ENCODE measurements at regions not wholly inside any gene's neighbourhood (a gene's known extent, or its start where the extent isn't known, plus 50 kb on each side); places are given as distances from the start of the nearest gene placed in this dataset.
"Not testable (repeated sequence)": the region's sequence is repeated elsewhere in the genome, so short reads cannot be mapped to it uniquely, and the experiment has no call there.

DNA sequence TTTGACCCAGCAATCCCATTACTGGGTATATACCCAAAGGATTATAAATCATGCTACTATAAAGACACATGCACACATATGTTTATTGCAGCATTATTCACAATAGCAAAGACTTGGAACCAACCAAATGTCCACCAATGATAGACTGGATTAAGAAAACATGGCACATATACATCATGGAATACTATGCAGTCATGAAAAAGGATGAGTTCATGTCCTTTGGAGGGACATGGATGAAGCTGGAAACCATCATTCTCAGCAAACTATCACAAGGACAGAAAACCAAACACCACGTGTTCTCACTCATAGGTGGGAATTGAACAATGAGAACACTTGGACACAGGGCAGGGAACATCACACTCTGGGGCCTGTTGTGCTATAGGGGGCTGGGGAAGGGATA is 326.9 kb downstream of the INSIG2 start:
- ATAC-seq (ENCODE audit: poor library complexity); DNase-seq; intact Hi-C loops (cut with DNase I): not testable (repeated sequence)

DNA sequence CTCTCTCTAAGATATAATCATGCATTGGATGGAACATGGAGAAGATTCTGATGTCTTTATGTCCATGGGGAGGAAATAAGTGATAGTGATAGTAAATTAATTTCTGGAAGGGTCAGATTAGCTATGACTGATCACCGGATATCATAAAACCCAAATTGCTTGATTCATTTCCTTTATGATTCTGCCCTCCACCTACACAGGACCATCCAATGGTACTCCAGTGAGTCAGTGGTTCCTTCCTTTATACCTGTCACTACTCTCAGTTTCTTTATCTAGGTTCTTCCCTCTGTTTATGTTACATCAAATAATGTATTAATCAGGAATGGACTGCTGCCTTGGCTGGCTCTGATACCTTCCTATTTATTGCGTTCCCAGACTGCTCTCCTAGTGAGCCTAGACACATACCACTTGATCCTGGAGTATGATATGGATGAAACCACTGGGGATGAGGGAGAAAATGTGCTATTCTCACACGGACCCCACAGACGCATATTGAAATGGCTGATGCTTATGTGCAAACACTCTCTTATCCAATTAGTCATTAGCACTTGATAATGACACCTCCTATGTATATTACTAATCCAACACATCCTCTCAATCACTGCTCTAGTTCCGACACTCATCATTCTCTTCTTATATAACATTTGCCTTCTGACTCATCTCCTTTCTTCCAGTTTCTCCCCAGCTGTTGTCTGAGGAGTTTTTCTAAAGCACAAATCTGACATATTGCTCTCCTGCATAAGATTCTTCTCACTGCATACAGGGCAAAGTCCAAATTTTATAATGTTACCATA is 315.6 kb downstream of the INSIG2 start:
- no peak for ATAC-seq (ENCODE audit: poor library complexity)
- DNase-seq, result no peak
- intact Hi-C loops (cut with DNase I), result no loop called here

DNA sequence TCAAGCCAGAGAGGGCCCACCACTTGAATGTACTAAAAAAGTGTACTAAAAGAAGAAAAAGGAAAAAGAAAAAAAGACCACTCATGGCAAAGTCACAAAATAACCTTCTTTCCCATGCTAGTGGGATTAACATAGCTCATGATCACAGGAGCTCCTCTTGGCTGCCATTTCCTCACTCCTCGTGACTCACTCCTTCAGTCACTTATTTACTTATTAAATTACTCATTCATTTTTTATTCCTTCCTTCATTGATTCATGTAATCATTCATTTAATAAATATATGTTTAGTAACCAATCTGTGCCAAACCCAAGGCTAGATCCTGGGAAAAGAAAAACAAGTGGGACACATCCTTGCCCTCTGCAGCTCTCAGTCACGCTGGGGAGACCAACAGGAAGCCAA is 300.5 kb downstream of the INSIG2 start:
- no peak for ATAC-seq (ENCODE audit: poor library complexity)
- intact Hi-C loops (cut with DNase I), result no loop called here

DNA sequence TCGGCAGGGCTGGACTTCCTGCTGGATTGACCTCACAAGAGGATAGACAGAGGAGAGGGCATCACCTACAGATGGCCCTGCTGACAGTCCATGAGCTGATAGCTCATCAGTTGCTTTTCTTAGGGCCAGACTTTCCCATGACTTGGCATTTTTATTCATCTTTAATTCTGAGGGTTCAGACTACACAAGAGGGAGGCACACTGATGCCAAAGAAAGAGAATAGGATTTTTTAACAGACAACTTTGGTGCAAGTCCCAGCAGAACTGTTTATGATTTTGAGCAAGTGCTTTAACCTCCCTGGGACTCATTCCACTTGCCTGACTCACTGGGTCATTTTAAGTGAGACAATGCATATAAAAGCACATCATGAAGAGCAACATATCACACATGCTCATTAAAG is 299.2 kb downstream of the INSIG2 start:
- intact Hi-C loops (cut with DNase I), result no loop called here
- DNase-seq (no peak), ATAC-seq (ENCODE audit: poor library complexity) (no peak)

More for the DNA sequence above, 300.5 kb downstream of the INSIG2 start:
- no peak for DNase-seq

DNA sequence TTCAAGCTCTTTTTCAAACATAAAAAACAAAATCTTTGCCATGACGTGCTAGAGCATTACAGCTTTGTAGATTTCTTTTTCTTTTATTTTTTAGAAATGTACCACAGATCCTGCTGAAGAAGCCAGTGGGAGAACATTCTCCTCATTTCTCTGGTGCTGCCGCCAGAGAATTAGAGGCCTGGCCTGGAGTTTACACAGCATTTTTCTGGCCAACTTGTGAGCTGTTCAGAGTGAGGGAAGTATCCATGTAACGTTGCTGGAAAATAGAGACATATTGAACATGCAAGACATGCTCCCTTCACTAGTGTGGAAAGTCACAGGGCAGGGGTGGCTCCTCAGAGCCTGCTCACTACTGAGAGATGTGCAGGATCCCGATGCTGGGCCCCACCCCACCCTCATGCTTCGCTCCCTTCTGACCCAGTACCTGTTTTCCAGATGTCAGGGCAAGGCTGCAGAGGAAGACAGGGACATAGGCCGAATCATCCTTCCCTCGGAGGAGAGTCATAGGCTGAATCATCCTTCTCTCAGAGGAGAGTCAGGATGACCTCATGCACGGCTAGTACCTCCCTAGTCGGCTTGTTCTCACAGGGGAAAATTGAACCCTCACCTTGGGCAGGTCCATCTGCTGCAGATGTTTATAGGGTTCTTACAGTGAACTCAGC is 298.5 kb downstream of the INSIG2 start:
- intact Hi-C loops (cut with DNase I), result no loop called here
- ATAC-seq (ENCODE audit: poor library complexity), result no peak
- DNase-seq, result no peak

DNA sequence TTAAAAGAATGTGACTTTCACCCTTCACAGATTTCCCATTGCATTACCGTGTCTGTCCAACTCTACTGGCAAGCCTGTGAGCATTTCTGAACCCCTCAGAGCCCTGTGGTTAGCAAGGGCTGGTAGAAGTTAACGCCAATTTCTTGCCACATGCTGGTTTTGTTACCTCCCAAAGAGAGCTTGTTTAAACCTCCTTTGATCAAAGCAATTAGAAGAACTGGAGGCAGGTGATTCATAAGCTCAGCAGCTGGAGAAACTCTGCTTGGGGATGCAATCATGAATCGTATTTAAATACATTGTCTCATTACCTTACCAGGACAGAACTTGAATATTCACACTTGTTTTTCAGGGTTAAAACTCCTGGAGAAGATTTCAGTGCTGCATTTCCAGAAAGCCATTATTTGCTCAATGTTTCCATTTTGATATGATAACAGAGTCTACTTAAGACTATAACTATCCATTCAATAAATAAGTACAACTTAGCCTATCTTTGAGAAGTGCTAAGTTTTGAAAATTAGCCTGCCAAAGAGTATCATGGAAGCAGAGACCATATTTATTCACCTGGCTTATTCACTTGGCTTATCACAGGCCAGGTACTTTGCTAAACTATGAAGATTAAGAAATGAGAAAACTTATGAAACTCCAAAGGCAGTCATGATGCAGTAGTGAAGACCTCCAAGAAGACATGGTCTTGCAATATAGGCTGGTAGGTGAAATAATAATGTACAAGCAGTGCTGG is 292.8 kb downstream of the INSIG2 start:
- no peak for DNase-seq
- intact Hi-C loops (cut with DNase I), result no loop called here
- ATAC-seq (ENCODE audit: poor library complexity), result no peak

DNA sequence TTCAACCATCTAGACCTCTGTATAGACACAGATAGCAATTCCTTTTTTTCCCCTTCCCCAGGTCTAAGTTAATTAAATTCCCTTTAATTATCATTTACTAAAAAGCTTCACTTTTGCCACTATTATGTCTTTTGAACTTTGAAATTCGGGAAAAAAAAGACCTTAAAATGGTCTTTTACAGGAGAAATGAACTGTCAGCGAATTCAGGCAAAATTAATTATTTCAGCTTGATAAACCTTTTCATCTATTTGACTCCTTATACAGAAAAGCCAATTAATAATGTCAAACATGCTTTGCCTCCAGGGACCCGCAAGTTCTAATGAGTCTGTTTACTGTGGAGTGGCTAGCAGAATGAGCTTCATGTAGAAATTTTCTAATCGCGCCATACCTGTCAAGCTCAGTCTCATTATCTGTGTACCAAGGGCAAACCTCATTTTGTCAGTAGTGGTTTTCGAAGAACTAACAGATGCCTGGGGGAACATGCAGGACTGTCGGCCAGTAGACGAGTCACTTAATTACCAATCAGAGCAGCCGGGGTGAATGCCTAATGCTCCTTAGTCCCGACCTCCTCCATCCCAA is 287.7 kb downstream of the INSIG2 start:
- ATAC-seq (ENCODE audit: poor library complexity), result no peak
- intact Hi-C loops (cut with DNase I), result no loop called here
- no peak for DNase-seq

DNA sequence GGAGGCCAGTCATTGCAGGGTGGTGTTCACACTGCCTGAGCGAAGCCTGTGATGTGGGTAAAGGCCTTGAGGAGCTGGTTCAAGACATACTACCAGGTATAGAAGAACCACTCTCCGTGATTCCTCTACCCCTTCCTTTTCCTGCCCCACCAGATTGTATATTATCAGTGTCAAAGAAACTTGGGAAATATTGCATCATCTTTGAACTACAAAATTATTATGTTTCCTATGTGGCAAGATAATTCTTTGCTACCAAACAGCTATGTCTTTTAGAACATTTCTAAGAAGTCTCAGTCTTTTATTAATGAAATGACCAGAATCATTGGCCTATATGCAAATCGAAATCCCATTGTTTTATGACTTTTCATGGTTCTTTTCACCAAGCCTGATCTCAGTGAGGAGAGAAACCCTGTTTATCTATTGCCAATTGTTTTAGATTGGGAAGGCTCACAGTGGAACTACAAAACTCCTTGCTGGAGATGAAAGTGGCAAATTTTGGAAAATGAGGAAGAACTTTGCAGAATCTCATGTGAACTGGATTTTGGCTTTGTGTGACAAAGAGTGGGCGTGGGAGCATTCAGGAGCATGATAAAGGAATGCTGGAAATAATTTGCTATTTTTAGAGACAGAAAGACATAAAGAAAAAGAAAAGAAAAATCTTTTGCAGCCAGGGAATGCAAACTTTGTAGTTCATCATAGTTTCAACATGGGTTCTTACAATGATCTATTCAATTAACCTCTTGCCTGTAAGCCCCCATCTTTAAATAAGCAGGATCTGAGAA is 286.9 kb downstream of the INSIG2 start:
- ATAC-seq (ENCODE audit: poor library complexity) (no peak), DNase-seq (no peak)
- intact Hi-C loops (cut with DNase I), result no loop called here

DNA sequence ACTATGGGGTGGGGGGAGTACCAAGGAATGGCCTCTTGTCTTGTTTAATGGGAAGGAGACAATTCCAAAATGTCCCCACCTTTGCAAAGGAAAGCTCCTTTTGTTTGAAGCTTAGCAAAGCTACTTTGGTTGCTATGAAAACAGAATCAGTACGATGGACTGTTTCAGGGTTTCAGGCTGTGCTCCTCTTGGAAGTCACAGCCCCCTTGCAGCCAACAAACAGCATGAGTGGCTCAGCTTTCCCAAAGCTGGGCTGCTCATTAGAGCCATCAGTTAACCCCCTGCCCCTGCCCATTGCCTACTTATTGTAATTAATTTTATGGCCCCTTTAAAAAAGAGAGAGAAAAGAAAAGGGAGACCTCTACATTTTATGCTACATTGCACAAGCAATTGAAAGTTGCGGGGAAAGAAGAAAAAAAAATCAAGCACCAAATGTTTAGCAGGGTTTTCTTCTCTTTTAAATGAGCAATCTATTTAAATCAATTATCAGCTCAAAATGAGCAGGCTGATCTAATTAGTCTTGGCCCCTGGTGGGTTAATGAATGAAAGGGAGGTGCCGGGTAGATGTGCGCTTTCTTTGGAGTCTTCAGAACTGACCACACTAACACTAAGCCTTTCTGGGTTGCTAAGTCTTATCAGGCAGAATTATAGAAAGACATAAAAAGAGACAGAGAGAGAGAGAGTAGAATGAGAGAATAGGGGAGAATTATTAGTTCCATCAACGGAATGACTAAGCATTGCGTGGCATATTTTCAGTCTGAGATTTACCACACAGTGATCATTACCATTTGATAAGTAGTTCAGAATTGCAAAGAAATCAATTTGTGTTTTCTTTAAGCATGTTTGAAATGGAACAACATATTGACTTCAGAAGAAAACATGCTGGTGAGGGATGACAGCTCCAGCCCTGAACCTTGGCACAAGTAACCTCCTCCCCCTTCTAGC is 284.9 kb downstream of the INSIG2 start:
- ATAC-seq (ENCODE audit: poor library complexity) (no peak), DNase-seq (no peak)
- intact Hi-C loops (cut with DNase I), result no loop called here

DNA sequence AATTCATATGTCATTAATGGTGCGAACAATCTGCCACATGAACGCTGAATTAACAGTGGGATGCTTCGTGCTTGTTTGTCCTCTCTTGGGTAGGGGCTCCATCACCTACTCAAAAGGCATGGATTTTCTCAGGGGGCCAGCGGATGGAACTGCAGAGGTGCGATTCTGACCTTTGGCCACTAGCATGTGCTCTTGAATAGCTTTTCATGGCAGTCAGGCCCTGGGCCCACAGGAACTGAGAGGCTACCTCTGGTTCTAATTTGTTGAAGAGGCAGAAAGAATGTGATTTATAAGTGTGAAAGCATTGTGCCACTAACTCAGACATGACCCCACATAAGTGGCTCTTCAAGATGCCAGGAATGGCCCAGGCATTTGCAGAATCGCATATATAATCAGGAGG is 283.2 kb downstream of the INSIG2 start:
- DNase-seq (no peak), ATAC-seq (ENCODE audit: poor library complexity) (no peak)
- intact Hi-C loops (cut with DNase I), result no loop called here

DNA sequence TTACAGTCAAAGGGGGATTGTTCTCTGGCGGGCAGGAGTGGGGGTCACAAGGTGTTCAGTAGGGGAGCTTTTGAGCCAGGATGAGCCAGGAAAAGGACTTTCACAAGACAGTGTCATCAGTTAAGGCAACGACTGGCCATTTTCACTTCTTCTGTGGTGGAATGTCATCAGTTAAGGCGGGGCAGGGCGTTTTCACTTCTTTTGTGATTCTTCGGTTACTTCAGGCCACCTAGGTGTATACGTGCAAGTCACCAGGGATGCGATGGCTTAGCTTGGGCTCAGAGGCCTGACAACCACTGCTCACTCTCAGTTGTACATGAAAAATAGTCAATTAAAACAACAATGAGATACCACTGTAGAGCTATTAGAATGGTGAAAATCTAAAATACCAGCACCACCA is 281.2 kb downstream of the INSIG2 start:
- intact Hi-C loops (cut with DNase I); DNase-seq; ATAC-seq (ENCODE audit: poor library complexity): not testable (repeated sequence)

DNA sequence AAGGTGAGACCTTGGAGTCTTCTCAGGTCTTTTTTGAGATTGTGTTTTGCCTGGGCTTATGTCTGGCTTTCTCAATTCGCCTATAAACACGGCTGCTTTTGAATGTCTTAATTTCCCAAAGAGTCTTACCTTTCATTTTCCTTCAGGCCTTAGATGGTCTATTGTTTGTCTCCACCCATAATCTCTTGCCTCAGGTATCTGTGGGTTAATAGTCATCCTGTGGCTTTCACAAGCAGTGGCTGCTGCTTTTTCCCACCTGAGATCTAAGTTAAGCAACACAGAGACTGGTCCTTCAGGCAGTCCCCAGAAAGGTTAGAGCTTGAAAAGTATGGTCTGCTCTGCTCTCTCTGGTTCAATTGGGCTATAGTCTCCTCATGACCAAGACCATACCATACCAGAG is 275.3 kb downstream of the INSIG2 start:
- ATAC-seq (ENCODE audit: poor library complexity) (no peak), DNase-seq (no peak)
- intact Hi-C loops (cut with DNase I), result no loop called here

DNA sequence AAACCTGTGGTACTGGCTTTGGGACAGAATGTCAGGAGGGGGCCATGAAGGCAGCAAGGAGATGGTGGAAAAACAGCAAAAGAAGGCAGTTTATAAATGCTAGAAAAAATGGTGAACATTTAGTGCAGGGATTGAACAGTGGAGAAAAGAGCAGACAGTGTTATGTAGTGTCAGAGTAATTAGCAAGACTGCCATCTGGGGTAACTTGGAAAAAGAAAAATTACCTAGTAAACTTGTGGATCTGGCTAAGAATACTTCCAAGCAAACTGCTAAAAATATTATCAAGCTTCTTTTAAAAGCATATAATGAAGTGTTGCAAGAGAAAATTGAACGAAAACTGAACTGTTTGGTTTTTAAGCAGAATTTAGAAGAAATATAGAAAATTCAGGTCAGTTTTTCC is 267.8 kb downstream of the INSIG2 start:
- ATAC-seq (ENCODE audit: poor library complexity) (no peak), DNase-seq (no peak)
- intact Hi-C loops (cut with DNase I), result no loop called here

DNA sequence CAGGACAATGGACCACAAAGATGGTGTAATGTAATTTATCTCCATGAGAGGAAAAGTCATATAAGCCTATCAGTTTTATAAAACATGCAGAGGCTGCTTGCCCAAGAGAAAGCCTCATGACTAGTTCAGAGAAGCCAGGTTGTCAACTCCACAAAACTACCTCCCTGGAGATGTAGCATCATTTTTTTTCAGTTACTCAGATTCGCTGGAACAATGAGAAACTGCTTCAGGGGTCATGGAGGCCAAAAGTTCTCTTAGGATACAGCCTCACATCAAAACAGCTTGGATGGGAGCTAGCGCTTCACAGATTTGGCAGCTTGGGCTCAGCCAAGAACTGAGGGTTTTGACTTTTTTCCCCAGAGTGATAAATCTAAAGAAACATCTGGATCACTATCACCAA is 263.5 kb downstream of the INSIG2 start:
- ATAC-seq (ENCODE audit: poor library complexity) (no peak), DNase-seq (no peak)
- intact Hi-C loops (cut with DNase I), result no loop called here

DNA sequence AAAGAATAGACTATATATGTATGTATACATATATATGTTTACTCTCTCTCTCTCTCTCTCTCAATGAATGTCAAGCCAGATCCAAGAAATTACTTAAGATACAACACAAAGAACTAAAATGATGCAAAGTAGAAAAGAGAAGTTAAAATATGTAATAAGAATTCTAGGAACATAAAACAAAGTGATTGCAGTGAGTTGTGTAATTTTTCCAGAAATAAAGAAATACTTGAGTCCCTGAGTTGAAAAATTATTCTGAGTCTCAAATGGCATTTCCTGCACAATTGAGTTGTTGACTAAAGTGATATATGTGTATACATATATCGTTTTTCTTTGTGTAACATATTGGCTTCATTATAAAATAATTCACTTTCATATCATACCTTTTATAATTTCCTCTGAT is 262.4 kb downstream of the INSIG2 start:
- intact Hi-C loops (cut with DNase I), result no loop called here

DNA sequence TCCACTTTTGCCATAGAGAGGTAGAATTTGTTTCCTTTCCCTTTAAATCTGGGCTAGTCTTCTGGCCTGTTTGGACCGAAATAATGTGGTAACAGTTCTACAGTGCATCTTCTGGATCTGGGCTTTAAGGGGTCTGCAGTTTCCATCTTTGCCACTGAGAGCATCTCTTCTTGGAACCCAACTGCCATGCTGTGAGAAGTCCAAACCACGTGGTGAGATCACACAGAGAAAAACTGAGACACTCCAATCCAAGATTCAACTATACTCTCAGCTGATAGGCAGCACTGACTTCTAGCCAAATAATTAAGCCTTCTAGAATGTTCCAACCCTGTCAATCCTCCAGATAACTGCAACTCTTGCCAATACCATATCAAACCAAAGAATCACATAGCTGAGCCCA is 261.1 kb downstream of the INSIG2 start:
- DNase-seq, result no peak
- ATAC-seq (ENCODE audit: poor library complexity), result no peak
- intact Hi-C loops (cut with DNase I), result no loop called here

More for the DNA sequence above, 262.4 kb downstream of the INSIG2 start:
- DNase-seq (no peak), ATAC-seq (ENCODE audit: poor library complexity) (no peak)

DNA sequence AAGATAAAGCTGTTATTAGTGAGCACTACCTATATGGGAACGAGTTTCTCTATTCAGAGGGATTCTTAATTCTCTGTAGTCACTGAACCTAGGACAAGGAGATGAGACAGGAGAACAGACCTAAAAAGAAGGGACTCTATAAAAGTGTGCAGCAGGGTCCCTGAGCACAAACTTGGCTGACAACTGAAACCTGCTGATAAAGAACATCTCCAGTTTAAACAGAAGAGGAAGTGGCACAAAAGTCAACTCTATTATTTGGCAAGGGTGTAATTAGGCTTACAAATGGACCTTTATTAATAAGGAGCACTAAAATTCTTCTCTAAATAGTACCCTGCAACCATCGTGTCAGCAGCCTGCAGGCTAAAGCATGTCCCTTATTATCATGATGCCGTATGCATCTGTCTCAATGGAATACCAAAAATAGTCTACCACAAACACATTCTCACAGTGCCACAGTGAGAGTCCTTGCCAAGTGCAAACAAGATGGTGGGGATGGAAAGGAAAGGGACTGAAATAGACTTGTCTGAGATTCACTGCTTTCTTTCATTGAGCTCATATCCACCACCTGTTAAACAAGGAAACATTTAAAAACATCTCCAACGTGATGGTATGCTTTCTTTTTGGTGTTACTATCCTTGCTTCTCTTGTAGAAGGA is 260.2 kb downstream of the INSIG2 start:
- intact Hi-C loops (cut with DNase I), result no loop called here

More for the DNA sequence above, 260.2 kb downstream of the INSIG2 start:
- no peak for ATAC-seq (ENCODE audit: poor library complexity)
- DNase-seq, result no peak

Data from Right ventricle myocardium superior (tissue), 1 donor.